ENCODE measurements at regions not wholly inside any gene's neighbourhood (a gene's known extent, or its start where the extent isn't known, plus 50 kb on each side); places are given as distances from the start of the nearest gene placed in this dataset.

DNA sequence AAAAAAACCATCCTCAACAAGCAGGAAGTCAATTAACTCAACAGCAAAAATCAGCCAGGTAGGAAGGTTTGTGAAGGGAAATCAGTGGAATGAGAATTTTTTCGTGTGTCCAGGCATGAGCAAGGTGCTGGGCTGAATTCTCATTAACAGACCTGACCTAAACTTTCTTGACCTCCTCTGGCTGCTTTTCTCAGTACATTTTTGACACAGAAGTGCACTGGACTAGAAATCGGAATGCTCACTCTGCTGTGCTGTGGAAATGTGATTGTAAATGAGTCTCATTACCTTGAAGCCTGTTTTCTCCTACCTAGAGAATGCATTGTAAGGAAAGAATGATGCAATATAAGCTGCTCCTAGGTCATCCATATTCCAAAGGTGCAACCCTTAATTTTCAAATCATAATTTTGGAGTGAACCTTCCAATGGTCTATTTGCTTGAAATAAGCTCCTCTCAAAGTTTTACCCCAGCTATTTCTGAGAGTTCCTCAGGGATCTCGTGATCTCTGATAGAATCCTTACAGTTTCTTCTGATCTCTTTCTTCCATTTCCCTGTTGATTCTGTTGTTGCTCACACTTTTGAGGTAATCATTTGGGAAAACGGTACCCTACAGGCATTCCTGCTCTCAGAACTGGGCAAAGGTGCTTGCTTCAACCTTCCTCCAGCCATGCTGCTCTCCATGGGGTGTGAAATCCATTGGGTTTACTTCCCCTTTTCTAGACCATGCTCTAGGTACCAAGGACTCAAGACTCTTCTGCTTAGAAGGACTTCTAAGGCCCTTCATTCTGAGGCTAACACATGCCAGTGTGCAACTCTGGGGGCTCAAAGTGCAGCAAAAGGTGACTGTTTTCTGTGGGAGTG is 104.9 kb upstream of the ITPRID2 start:
- H3K4me3 ChIP-seq: no peak overlapping the region
- peaks cover 3 to 40% (median 25%) of the 10 kb centered on the region in 3 donors for H3K4me1 ChIP-seq
- FAIRE-seq (no peak), DNase-seq (no peak), ATAC-seq (no peak)
- TF ChIP-seq CTCF (IDR thresholded peaks at IDR 0.05): no peak
- H3K27ac ChIP-seq: no peak overlapping the region
- H3K36me3 ChIP-seq: no peaks in the 10 kb centered on the region
- H3K9me3 ChIP-seq: no peaks in the 10 kb centered on the region
- intact Hi-C loops (cut with DNase I): no loop called here
- 96 to 99% methylated on average over 4 of the region's 4 CpGs for WGBS, 2 donors
- H3K27me3 ChIP-seq: no peaks in the 10 kb centered on the region

DNA sequence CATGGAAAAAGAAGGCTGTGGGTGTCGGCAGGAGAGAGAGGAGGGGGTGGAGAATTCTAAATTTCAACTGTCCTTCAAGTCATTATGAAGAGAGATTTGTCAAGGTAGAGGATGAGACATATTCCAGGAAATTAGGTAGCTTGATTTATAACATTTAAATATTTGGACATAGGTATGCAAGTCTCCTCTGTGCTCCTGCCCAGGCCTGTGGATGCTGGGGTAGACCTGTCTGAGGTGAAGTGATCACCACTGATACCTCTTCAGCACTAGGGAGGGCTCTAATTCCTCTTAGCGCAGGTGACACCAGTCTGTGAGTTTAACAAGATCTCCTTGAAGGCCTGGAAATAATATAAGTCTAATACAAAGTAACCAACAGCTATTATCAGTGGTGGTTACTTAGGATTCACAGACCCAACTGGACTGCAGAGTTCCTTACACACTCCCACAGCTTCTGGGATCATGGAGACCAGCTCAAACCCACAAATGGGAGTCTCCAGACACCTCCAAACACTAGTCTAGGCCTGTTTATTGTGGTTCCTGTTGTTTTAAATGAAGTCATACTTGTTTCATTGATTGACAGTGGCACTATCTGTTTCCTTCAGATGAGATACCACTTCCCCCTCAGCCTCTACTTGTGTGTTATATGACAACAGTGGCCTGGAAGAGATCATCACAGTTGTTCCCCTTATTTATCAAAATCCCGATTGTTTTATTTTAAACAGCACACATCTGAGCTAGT is 104.1 kb upstream of the ITPRID2 start:
- no peak for FAIRE-seq
- TF ChIP-seq CTCF (IDR thresholded peaks at IDR 0.05): no peak
- DNase-seq: no peak
- Histone ChIP-seq H3K27me3 (no peaks in the 10 kb centered on the region), H3K9me3 (no peaks in the 10 kb centered on the region), H3K36me3 (no peaks in the 10 kb centered on the region), H3K4me1 (peaks cover 3 to 40% (median 25%) of the 10 kb centered on the region in 3 donors), H3K4me3 (no peak overlapping the region), H3K27ac (no peak overlapping the region)
- no peak for ATAC-seq
- WGBS, 2 donors: 90 to 94% methylated on average over 3 of the region's 3 CpGs
- intact Hi-C loops (cut with DNase I): no loop called here

DNA sequence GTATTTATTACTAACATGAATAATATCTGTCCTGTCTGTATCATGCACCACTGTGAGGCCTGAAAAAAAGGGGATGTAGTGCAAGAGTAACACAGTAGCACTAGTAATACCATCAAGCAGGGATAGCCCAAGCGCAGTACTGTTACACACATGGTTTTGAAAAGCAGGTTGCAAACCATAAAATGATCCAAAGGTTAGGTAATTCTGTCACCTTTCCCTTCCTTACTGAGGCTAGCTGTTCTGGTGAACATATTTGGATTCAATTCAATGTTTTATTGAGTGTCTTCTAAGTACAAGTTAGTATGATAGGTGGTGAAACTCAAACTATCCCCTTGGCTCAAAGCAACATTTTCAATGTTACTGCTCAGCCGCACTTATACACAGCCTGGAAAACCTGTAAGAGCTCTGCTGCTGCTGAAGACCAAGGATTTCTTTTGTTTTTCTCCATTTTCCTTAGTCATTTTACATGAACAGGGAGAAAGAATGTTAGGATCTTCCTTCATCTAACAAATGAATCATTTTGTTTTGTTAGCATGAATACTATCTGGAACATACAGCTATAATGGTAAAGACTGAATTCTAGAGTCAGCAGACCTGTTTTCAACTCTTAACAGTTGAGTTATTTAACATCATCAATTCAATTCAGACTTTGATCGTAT is 102.5 kb upstream of the ITPRID2 start:
- H3K4me3 ChIP-seq: no peak overlapping the region
- peaks cover 3 to 28% (median 22%) of the 10 kb centered on the region in 3 donors for H3K4me1 ChIP-seq
- H3K36me3 ChIP-seq: no peaks in the 10 kb centered on the region
- no peak for ATAC-seq
- DNase-seq: no peak
- no peaks in the 10 kb centered on the region for H3K27me3 ChIP-seq
- FAIRE-seq: no peak
- H3K9me3 ChIP-seq: no peaks in the 10 kb centered on the region
- intact Hi-C loops (cut with DNase I): no loop called here
- no peak overlapping the region for H3K27ac ChIP-seq
- 97 to 98% methylated on average over 3 of the region's 3 CpGs for WGBS, 2 donors
- no peak for TF ChIP-seq CTCF (IDR thresholded peaks at IDR 0.05)

GRCh38 chr2:181789827-181790448 is 101.6 kb upstream of the ITPRID2 start:
- ATAC-seq (no peak), FAIRE-seq (no peak), DNase-seq (no peak)
- Histone ChIP-seq H3K4me3 (no peak overlapping the region), H3K27ac (no peak overlapping the region), H3K27me3 (no peaks in the 10 kb centered on the region), H3K9me3 (no peaks in the 10 kb centered on the region), H3K36me3 (no peaks in the 10 kb centered on the region), H3K4me1 (peaks cover 3 to 19% (median 16%) of the 10 kb centered on the region in 3 donors)
- intact Hi-C loops (cut with DNase I): no loop called here
- no peak for TF ChIP-seq CTCF (IDR thresholded peaks at IDR 0.05)
- WGBS, 2 donors: 70% methylated on average over 4 of the region's 4 CpGs

Measured in pancreas (tissue), 10 donors.